ENCODE measurements at regions not wholly inside any gene's neighbourhood (a gene's known extent, or its start where the extent isn't known, plus 50 kb on each side); places are given as distances from the start of the nearest gene placed in this dataset.

DNA sequence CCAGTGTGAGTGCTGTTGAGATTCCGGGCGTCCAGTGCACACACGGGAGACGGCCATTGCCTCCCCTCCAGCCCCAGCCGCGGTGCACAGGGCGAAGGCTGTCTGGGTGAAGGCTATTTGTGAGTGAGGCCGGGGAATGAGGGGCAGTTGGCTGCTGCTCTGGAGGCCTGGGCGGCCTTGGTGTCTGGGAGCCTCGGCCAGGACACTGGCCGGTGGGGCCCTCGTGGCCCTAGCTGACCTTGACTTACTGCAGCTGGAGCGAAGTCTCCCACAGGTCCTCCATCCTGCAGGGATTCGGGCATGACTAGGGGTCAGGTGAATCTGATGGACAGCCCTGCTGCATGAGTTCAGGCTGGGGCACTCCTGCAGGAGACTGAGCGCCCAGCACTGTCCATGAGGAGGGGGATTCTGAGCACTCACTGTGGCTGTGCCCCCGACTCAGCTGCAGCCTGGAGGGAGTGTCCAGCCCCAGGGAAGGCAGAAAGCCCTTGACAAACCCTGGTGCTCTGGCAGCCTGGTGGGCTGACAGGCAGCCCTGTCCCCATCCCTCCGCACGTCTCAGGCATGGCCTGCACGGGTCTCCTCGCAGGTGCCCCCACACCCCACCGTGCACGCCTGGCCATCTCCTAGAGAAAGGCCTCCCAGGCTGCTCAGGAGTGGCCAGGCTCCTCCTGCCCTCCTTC is 52.7 kb upstream of the FAM20C start:
- no CpG with 5 or more reads among the region's 22 CpGs for WGBS (ENCODE audit: insufficient coverage, low lambda C conversion rate)
- DNase-seq, result no peak

DNA sequence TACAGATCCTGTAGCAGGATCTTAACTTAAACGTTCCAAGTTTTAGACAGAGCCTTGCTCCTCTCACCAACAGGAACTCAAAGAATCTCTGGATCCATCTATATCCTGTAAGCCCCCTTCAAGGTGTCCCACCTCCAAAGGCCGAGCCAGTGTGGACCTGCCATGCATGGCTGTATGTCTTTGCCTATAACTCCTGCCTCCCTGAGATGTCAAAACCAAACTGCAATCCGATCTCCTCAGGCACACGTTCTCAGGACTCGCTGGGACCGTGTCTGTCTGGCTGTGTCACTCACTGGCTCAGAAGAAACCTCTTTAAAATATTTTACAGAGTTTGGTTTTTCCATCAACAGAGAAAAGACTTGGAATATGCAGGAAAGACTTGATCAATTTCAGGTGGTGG is 51.4 kb upstream of the FAM20C start:
- DNase-seq, result no peak
- no peak overlapping the region for H3K27ac ChIP-seq (ENCODE audit: low read length)
- H3K27me3 ChIP-seq (ENCODE audit: control insufficient read depth, insufficient read depth, low read length), result no peaks in the 10 kb centered on the region
- WGBS (ENCODE audit: insufficient coverage, low lambda C conversion rate), result no CpG with 5 or more reads among the region's 6 CpGs
- H3K4me1 ChIP-seq (ENCODE audit: control insufficient read depth, insufficient read depth, low read length), result peaks cover 14% of the 10 kb centered on the region
- H3K9me3 ChIP-seq (ENCODE audit: control insufficient read depth, low read depth, low read length), result no peaks in the 10 kb centered on the region
- no peaks in the 10 kb centered on the region for H3K36me3 ChIP-seq (ENCODE audit: control insufficient read depth, insufficient read depth, low read length)
- no peak overlapping the region for H3K4me3 ChIP-seq (ENCODE audit: low read length)

More for the DNA sequence above, 52.7 kb upstream of the FAM20C start:
- peaks cover 21% of the 10 kb centered on the region for H3K4me1 ChIP-seq (ENCODE audit: control insufficient read depth, insufficient read depth, low read length)
- no peak overlapping the region for H3K27ac ChIP-seq (ENCODE audit: low read length)
- H3K36me3 ChIP-seq (ENCODE audit: control insufficient read depth, insufficient read depth, low read length), result no peaks in the 10 kb centered on the region
- H3K4me3 ChIP-seq (ENCODE audit: low read length), result no peak overlapping the region
- no peaks in the 10 kb centered on the region for H3K27me3 ChIP-seq (ENCODE audit: control insufficient read depth, insufficient read depth, low read length)
- no peaks in the 10 kb centered on the region for H3K9me3 ChIP-seq (ENCODE audit: control insufficient read depth, low read depth, low read length)

DNA sequence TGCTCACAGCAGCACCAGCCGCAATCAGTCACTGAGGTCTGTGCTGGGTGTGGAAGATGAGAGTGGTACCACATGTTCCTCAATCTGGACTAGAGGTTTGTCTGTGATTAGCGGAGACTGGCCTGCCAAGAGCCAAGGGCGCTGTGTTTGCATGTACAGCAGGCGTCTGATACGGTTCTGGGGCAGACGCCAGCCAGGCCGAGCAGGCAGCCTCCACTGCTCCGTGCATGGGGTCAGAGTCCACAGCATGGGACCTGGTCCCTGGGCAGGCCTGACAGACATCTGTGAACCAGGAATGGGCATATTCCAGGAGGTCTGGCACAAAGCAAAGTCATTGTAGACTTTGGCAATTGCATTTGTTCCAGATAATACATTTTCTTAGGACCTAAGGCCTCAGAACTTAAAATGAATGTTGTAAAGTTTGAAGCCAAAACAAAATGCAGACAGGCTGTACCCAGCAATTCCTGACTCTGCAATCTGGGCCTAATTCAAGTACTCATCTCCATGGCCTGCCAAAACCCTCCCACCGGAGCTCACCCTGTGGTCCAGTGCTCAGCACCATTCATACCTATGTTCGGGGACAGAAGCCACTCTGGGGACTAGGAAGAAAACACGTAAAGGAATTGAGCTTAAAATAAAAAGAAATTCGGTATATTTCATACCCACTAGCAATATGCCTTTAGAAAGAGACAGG is 50.0 kb upstream of the FAM20C start:
- DNase-seq, result peak; percentile 84 to 91
- Histone ChIP-seq H3K9me3 (ENCODE audit: control insufficient read depth, low read depth, low read length) (no peaks in the 10 kb centered on the region), H3K4me1 (ENCODE audit: control insufficient read depth, insufficient read depth, low read length) (peaks cover 14% of the 10 kb centered on the region), H3K27ac (ENCODE audit: low read length) (peak overlapping the region; percentile 36), H3K36me3 (ENCODE audit: control insufficient read depth, insufficient read depth, low read length) (no peaks in the 10 kb centered on the region), H3K27me3 (ENCODE audit: control insufficient read depth, insufficient read depth, low read length) (no peaks in the 10 kb centered on the region), H3K4me3 (ENCODE audit: low read length) (no peak overlapping the region)
- no CpG with 5 or more reads among the region's 12 CpGs for WGBS (ENCODE audit: insufficient coverage, low lambda C conversion rate)
